ENCODE measurements at regions not wholly inside any gene's neighbourhood (a gene's known extent, or its start where the extent isn't known, plus 50 kb on each side); places are given as distances from the start of the nearest gene placed in this dataset.
A peak's percentile ranks its signal among the peaks of the same experiment; 100 is the strongest.

GRCh38 chr2:105150231-105150630, 91.3 kb upstream of the GPR45 start:
- no peak for DNase-seq

DNA sequence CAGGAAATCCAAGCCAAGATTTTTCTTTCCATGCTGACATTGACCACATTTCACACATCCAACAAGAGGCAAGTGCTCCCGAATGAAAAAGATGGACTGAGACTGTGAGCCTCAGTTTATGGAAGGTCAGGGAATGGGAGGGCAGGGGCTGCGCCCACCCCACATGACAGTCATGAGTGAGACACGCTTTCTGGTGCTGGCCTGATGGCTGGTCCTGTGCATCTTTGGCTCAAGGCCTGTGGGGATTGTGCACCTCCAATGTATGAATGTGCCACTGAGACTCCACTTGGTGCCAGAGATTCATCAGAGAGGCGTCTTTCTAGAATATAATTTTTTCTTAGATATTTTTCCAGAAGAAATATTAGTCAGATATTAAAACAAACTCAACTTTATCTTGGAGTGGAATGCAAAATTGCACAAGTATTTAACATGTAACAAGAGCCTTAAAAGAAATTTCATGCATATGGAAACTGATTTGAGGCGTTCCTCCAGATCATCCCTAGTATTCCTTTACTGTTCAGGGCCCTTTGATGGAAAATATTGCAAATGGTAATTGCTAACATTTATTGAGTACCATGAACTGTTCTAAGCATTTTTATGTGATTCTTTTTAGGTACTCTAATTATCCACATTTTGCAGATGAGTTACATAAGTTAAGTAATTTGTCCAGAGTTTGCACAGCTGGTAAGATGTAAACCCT, 87.3 kb upstream of the GPR45 start:
- no peak for DNase-seq

- DNase-seq = no peak
Observed at GRCh38 chr2:105156166-105156565, 85.4 kb upstream of the GPR45 start.

- DNase-seq = no peak
Observed at GRCh38 chr2:105158002-105158401, 83.5 kb upstream of the GPR45 start.

GRCh38 chr2:105166688-105167087, 74.9 kb upstream of the GPR45 start:
- no peak for DNase-seq

- DNase-seq = no peak
Observed at GRCh38 chr2:105168543-105168942, 73.0 kb upstream of the GPR45 start.

- DNase-seq = no peak
Observed at GRCh38 chr2:105175231-105175630, 66.3 kb upstream of the GPR45 start.

DNA sequence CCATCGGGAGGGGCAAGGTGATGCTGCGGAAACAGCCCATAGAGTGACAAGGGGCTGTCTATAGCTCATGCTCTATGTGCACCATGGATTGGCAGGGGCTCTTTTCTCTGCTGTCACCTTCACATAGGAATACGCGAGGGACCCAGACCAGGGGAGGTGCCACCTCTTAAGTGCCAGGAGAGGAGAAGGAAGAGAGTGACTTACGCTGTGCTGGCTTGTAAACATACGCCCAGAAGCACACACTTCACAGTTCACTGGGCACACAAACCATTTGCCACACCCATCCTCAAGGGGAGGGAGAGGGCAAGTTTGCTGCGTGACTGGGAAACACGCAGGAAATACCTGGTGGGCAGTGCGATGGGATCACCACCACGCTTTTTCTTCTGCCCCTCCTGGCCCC, 65.1 kb upstream of the GPR45 start:
- peak; percentile 22 for DNase-seq

DNA sequence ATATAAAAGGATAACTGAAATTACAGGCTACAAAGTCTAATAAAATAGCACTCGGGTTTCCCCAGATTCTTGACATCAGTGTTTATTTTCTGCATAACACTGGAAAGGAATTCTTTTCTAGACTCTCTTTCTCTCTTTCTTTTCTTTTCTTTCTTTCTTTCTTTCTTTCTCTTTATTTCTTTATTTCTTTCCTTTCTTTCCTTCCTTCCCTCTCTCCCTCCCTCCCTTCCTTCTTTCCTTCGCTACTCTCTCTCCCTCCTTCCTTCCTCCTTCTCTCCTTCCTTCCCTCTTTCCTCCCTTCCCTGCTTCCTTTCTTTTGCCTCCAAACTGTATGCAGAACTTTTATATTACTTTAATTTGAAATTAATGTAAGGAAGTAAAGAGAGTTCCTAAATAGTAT, 64.5 kb upstream of the GPR45 start:
- no peak for DNase-seq

DNA sequence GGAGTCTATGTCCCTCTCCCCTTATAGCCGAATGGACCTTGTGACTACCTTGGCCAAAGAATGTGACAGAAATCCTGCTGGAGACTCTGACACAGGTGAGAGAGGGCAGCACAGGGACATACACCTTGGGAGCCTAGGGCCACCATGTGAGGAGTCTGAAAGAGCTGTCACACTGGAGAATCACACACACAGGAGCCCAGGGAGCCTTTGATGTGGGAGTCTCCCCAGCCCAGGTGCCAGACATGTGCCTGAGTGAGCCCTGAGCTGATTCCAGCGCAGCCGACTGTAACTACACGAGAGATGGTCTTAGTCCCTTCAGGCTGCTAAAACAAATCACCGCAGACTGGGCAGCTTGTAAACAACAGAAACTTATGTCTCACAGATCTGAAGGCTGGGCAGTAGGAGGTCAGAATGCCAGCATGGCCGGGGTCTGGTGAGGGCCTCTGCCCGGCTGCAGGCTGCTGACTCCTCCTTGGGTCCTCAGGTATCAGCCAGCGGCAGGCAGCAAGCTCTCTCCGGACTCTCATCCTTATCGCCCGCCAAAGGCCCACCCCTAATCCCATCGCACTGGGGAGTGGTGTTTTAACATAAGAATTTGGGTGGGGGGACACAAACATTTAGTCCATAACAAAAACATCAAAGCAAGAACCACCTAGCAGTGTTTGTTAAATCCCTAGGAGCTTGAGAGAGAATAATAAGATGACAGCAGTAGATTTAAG, 63.8 kb upstream of the GPR45 start:
- DNase-seq = no peak

DNA sequence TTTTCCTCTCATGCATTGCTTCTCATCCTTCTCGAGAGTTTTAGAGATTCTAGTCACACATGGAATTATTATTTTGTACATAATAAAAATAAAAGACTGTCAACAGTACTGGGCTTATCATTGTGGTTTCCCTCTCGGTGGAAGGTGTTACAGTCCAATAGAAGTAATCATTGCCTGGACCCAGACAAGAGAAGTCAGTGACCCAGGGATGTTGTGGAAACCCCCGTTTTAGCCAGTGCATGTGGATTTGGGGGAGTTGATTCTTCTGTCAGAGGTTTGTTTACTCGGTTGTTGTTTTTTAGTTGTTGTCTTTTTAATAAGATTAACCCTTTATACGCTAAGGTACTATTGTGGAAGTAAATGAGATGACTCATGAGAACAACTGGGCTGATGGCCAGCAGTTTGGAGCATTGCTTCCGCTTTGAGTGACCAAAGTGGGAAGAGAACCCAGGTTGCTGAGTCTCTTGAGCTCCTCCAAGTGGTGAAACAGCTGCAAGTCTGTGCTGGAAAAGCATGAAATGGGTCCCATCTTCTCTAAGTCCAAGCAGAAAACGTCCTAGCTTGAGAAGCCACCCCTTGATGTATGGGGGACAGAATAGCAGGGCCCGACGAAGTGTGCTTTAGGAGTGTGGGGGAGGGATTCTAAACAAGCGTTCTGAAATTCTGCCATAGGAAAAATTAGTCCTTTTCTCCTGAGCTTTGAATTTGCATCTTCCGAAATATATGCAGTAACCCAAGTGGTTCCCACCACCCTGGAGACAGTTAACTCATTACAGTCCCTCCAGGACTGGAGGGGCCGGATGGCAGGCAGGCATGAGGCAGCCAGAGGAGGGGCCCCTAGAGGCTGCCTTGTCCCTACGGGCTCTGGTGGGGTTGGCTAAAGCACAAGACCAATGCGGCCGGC, 61.8 kb upstream of the GPR45 start:
- DNase-seq = peak; percentile 13

DNA sequence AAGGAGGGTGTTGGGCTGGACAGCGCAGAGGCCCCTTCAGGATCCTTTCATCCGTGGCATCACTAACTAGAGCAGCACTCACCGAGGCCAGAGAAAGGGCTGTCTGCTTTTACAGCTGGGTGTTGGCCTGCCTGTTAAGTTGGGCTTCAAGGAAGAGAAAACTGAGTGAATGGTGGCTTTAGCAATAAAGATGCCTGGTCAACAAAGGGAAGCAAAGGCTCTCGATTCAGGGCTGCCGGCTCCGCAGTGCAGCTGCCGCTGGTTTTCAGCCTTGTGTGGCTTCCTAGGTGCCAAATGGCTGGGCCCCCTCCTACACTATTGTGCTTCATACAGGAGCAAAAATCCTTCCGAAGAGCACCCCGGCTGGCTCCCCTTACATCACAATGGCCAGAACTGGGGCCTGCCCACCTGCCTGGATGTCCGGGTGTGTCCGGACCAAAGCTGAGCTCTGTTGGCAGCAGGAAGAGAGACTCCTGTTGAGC, 61.0 kb upstream of the GPR45 start:
- no peak for DNase-seq

- no peak for DNase-seq
Observed at GRCh38 chr2:105181282-105181681, 60.3 kb upstream of the GPR45 start.

GRCh38 chr2:105183555-105184323, 57.8 kb upstream of the GPR45 start:
- no peak for DNase-seq

DNA sequence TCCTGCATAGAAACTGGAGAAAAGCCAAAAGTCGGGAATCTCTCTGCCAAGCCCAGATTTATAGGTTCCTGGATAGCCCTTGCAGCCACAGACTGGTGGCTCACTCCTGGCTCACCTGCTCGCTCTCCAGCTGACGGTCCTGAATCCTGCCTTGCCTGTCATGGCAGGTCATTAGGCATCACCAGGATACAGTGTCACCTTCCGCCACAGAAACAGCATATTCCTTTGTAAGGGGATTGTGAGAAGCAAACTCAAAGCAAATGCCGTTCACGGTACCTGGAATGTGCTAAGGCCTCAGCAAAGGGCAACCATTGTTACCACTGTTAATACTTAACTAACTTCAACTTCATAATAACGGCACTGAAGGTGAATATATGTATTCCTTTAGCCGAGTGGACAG, 57.1 kb upstream of the GPR45 start:
- DNase-seq = no peak

DNA sequence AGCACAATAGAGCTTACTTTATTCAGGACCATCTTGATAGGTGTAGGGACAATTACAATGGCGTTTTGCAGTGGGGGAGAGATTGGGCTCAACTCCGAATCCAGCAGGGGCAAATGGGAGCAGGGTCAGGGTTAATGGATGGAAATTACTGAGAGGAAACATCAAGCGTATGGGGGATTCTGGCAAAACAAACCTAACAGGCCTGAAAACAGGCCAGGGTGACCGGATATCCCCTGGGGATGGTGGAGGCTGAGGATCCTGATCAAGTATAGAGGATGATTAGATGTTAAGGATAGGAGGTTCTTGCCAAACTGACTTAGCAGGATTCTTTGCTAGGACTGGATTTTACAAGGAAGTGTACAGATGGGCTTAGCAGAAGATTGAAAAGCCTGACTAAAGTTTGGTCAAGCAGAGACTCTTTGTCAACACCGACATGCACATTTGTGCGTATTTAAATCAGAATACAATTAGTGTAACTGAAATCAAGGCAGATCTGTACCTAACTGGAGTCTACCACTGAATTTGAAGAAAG, 54.5 kb upstream of the GPR45 start:
- DNase-seq = no peak

DNA sequence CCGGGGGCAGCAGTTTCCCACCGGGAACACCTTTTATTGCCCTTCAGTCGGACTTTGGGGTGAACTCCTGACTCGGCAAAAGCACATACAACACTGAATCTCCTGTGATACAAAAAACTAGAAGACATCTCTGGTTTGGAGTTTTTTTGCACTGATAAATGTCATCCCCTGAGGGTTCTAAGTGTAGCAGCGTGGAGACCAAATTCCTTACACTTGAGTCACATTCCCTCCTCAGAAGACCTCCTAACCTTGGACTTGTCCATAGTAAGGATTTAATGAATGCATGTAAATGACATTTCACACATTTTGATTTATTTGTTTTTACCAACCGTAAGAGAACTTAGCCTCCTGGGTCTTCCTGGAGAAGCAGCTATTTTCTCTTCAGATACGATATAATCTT, 54.0 kb upstream of the GPR45 start:
- DNase-seq = no peak

- no peak for DNase-seq
Observed at GRCh38 chr2:105188343-105188742, 53.2 kb upstream of the GPR45 start.

Measured in NCI-H510A treated with DMSO at 0.1 percent for 48 hours (cell line).